Activated CD4-positive, alpha-beta T cell treated with anti-CD3 and anti-CD28 coated beads, Interleukin-2, amount 50 U/mL, for 48 hours (primary cell): ENCODE measurements at regions not wholly inside any gene's neighbourhood (a gene's known extent, or its start where the extent isn't known, plus 50 kb on each side); places are given as distances from the start of the nearest gene placed in this dataset.
"Not testable (repeated sequence)": the region's sequence is repeated elsewhere in the genome, so short reads cannot be mapped to it uniquely, and the experiment has no call there.

Experiments
- DNase-seq, 2 experiments: peaks; one replicate each; pipeline ENCODE4 v3.0.0-alpha.2; 2020

DNA sequence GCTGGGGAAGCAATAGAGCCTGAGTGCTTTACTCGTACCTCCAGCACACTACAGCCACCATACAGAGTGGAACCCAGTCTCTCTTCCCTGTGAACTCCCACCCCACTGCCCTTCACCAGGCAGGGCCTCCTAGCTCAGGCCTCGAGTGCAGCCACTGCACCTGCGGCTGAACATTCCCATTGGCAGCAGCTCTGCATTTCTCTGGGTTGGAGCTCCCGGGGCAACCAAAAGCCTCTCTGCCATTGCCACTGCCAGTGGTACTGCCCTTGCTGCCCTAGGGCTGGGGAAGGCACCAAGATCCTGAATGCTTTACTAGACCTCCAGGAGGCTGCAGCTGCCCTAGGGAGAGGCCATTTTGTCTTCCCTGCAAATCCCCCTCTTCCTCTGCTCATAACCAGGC is 266.8 kb downstream of the TDRD3 start:
- DNase-seq: no peak

DNA sequence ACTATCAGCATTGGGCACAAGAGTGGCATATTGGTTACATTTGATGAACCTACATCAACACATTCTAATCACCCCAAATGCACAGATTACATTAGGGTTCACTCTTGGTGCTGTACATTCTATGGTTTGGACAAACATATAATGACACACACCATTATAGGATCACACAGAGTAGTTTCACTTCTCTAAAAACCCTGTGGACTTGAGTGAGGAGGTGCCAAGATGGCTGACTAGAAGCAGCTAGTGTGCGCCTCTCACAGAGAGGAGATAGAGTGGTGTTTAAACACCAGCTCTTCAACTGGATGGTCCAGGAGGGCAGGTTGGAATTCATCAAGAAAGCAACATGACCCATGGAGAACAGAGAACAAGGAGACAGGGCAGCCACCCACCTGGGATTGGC is 265.6 kb downstream of the TDRD3 start:
- no peak for DNase-seq

DNA sequence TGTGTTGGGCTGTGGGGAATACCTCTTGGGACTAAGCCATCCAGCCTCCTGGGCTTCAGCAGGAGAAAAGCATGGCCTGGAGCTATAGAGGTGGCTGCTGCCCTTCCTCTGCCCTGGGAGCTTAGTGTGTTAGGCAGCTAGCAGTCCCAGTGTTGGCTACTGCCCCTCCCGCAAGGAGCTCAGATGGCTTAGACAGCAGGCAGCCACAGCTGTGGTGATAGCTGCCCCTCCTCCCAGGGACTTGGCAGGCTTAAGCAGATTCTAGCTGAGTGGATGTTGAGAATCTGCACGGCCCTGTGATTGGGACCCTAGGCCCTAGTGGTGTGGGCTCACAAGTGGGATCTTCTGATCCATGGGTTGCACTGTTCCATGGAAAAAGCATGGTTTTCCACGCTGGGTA is 264.5 kb downstream of the TDRD3 start:
- DNase-seq: no peak

DNA sequence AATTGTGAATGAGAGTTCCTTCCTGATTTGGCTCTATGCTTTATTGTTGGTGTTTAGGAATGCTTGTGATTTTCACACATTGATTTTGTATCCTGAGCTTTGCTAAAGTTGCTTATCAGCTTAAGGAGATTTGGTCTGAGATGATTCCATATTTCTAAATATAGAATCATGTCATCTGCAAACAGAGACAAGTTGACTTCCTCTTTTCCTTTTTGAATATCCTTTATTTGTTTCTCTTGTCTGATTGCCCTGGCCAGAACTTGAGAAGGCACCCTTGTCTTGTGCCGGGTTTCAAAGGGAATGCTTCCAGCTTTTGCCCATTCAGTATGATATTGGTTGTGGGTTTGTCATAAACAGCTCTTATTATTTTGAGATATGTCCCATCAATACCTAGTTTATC is 260.6 kb downstream of the TDRD3 start:
- not testable (repeated sequence) for DNase-seq

DNA sequence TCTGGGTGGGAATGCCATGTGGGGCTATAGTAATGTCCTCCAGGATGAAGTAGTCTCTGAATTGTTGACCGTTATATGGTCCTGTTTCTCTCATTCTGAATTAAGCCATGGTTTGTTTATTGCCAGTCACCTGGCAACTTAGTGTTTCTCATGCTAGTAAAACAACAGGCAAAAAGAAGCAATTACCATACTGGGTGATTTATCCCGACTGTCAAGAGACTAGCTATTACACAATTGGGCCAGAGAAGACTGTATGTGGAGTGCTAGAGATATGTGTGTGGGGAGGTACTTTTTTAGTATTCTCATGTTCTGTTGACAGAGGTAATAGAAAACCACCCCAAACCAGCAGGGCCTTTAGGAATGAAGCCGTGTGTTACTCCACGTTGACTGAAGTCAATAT is 258.2 kb downstream of the TDRD3 start:
- DNase-seq: no peak

DNA sequence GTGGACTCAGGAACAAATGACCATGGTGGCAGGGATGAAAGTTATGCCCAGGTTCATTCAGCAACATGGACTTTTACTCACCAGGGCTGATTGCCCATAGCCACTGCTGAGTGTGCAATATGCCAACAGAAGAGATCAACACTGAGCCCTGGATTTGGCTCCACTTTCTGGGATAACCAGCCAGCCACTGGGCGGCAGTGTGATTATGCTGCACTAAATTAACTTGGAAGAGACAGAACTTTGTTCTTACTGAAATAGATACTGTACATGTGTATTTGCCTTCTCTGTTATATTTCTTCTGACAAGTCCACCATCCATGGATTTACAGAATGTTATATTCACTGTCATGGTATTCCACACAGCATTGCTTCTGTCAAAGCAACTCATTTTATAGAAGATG is 257.4 kb downstream of the TDRD3 start:
- no peak for DNase-seq

DNA sequence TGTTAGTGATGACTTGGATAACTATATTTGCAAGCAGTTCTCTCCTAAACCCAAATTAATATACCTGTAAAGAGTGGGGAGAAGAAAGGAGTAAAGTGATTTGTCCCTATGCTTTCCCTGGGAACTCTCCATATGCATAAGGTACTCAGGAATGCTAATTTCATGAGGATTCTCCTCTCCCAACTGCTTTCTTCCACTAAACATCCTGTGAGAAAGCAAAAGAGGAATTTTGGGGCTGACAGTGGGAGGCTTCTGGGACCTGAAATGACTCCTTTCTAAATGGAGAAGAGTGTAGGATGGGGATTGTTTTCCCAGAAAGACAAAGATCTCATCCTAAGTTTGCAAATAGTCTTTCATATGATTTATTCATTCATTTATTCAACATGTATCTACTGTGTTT is 250.5 kb downstream of the TDRD3 start:
- DNase-seq: no peak

DNA sequence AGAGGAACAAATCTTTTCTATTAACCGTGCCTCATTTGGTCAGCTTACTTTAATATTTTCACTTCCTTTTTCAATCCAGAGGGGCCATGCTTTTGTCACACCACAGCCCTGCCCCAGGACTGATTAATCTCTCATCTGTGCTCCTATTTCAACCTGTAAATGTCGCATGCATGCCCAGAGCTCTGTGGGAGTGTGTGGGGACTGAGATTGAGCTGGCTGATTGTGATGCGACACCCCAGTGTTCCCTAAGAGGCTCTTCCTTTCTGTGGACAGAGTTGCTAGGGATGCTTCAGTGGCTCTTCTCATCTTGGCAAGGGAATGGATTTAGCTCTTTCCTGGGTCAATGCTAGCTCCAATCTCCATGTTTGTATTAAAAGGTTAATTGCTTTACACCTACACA is 249.6 kb downstream of the TDRD3 start:
- no peak for DNase-seq

DNA sequence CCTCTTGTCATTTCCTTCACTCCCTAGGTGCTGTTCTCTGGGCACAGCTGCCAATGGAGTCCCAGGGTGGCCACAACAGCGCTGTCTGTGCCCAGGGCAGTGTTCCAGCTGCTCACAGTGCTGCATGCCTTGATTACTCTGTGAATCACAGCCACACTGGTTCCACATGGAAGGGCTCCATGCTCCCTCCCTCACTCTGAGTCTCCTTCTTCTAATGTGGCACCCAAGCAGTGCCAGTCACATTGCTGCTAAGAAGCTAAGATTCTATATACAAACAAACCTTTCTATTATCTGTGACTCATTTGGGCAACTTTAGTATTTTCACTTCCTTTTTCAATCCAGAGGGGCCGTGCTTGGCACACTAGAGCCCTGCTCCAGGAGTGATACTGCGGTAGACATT is 248.7 kb downstream of the TDRD3 start:
- no peak for DNase-seq

DNA sequence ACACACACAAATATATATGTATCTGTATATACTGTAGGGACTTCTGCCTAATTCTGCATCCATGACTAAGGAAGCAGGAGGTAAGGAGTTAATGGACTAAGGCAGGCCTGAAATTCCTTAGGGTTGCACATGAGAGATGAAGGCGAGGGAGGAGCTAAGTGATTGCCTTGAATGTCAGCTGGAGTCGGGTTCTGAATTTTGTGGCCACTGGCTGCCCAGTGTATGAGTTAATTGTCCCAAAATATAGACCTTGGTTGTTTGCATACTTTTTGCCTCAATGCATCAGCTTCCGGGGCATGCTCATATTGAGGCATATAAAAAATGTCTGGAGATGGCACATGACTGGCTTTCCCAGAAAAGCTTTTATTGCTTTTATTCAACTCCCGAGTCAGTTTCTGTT is 245.5 kb downstream of the TDRD3 start:
- no peak for DNase-seq

DNA sequence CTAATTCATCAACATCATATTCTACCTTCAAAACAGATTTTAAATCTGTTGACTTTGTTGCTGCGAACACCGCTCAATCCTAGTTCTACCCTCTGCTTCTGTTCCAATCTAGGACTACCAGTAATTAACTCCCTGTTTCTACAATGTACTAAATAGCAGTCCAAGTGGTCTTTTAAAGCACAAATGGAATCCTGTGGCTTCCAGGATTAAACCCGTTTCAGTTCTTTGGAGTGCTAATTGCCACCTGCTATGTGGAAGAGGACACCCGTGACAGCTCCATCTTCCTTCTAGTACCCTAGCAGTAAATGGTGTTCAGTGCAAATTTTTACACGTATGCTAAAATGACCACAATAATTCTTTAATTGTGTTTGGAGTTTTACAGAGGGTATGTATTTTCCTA is 232.1 kb downstream of the TDRD3 start:
- no peak for DNase-seq

DNA sequence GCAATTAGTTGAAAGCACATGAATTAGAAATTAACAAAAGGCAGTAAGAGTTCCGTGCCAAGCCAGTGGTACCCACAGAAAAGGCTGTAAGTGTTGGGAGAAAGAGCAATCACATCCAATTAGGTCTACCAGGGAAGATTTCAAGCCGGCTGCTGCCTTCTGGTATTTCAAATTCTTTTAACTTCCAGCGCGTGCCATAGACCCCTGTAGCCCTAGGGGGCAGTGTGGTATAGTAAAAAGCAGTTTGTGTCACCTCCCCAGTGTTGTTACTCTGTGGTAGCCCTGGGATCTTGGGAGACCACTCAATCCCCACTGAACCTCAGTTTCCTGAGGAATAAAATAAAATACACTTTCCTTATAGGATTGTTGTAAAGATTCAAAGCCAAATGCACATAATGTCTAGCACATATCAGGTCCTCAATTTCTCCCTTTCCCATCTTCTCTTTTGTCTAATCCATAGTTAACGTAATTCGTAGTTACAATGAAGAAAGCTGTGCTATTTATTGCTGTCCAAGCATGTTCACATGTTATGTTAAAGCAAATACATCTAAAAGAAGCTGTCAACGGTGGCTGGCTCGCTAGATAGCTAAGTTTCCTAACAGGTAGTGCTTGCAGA is 230.2 kb downstream of the TDRD3 start:
- DNase-seq: peak; percentile 6 to 25
